ENCODE measurements at regions not wholly inside any gene's neighbourhood (a gene's known extent, or its start where the extent isn't known, plus 50 kb on each side); places are given as distances from the start of the nearest gene placed in this dataset.

DNA sequence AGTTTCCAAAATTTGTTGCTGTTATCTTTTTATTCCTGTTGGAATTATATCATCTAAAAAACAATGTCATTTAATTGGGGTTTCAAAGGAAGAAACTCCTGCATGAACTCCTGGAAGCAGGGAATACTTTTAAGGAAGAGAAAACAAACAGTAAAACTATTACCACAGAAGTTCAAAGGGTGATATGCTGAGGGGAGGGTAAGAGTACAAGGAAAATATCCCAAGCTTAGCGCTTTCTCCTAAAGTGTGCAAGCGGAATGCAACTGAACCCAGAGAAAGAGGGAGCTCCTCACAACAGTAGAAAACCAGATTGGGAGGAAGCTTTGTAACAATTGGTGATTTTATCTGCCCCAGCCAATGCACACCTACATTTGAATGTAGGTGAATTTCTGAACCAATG is 175.1 kb downstream of the NUFIP1 start:
- ATAC-seq (no peak), DNase-seq (no peak)
- intact Hi-C loops (cut with micrococcal nuclease) = no loop called here
- no peaks in the 10 kb centered on the region for H3K27me3 ChIP-seq (ENCODE audit: control insufficient read depth, insufficient read depth, low read length)
- WGBS (ENCODE audit: insufficient coverage) = 96% methylated on average over 2 of the region's 2 CpGs
- no peaks in the 10 kb centered on the region for H3K36me3 ChIP-seq (ENCODE audit: control insufficient read depth, insufficient read depth, low read length)
- no peaks in the 10 kb centered on the region for H3K4me1 ChIP-seq (ENCODE audit: control insufficient read depth, insufficient read depth, low read length)
- H3K27ac ChIP-seq (ENCODE audit: low read length) = no peak overlapping the region
- H3K9me3 ChIP-seq (ENCODE audit: control insufficient read depth, insufficient read depth, low read length) = no peaks in the 10 kb centered on the region
- H3K4me1 Mint-ChIP-seq = no peaks in the 10 kb centered on the region
- H3K27me3 Mint-ChIP-seq (ENCODE audit: low read depth in 2 of 2) = peaks cover 6 to 12% of the 10 kb centered on the region in 2 donors
- H3K4me3 ChIP-seq (ENCODE audit: low read length) = no peak overlapping the region
- H3K4me3 Mint-ChIP-seq = no peak overlapping the region
- TF ChIP-seq, protein P1, sequence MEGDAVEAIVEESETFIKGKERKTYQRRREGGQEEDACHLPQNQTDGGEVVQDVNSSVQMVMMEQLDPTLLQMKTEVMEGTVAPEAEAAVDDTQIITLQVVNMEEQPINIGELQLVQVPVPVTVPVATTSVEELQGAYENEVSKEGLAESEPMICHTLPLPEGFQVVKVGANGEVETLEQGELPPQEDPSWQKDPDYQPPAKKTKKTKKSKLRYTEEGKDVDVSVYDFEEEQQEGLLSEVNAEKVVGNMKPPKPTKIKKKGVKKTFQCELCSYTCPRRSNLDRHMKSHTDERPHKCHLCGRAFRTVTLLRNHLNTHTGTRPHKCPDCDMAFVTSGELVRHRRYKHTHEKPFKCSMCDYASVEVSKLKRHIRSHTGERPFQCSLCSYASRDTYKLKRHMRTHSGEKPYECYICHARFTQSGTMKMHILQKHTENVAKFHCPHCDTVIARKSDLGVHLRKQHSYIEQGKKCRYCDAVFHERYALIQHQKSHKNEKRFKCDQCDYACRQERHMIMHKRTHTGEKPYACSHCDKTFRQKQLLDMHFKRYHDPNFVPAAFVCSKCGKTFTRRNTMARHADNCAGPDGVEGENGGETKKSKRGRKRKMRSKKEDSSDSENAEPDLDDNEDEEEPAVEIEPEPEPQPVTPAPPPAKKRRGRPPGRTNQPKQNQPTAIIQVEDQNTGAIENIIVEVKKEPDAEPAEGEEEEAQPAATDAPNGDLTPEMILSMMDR (IDR thresholded peaks at IDR 0.05) = no peak
- H3K9me3 Mint-ChIP-seq = no peaks in the 10 kb centered on the region
- no peak overlapping the region for H3K27ac Mint-ChIP-seq
- no peaks in the 10 kb centered on the region for H3K36me3 Mint-ChIP-seq

DNA sequence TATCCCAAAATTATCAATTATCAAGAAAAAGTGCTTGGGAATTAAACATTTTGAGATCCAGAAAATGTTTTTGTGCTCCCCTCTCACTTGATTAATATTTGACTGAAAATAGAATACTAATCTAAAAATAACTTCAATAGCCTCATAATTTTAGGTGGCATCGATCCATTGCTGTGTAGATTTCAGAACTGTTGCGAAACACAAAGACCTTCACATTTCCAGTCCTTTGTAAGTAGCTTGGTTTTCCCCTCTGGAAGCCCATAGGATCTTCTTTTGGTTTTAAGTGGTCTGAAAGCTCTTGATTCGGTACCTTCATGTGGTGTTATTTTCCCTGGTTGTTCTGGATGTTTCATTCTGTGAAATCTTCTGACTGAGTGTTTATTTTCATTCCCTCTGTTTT is 176.5 kb downstream of the NUFIP1 start:
- Mint-ChIP-seq H3K9me3 (no peaks in the 10 kb centered on the region), H3K4me1 (no peaks in the 10 kb centered on the region), H3K27ac (no peak overlapping the region), H3K36me3 (no peaks in the 10 kb centered on the region), H3K27me3 (ENCODE audit: low read depth in 2 of 2) (peaks cover 5 to 12% of the 10 kb centered on the region in 2 donors), H3K4me3 (no peak overlapping the region)
- no peak overlapping the region for H3K4me3 ChIP-seq (ENCODE audit: low read length)
- intact Hi-C loops (cut with micrococcal nuclease) = no loop called here
- 96% methylated on average over 3 of the region's 3 CpGs for WGBS (ENCODE audit: insufficient coverage)
- H3K4me1 ChIP-seq (ENCODE audit: control insufficient read depth, insufficient read depth, low read length) = no peaks in the 10 kb centered on the region
- no peaks in the 10 kb centered on the region for H3K36me3 ChIP-seq (ENCODE audit: control insufficient read depth, insufficient read depth, low read length)
- no peaks in the 10 kb centered on the region for H3K9me3 ChIP-seq (ENCODE audit: control insufficient read depth, insufficient read depth, low read length)
- no peaks in the 10 kb centered on the region for H3K27me3 ChIP-seq (ENCODE audit: control insufficient read depth, insufficient read depth, low read length)
- no peak overlapping the region for H3K27ac ChIP-seq (ENCODE audit: low read length)
- TF ChIP-seq, protein P1 (IDR thresholded peaks at IDR 0.05) = no peak
- ATAC-seq = no peak
- DNase-seq = no peak

DNA sequence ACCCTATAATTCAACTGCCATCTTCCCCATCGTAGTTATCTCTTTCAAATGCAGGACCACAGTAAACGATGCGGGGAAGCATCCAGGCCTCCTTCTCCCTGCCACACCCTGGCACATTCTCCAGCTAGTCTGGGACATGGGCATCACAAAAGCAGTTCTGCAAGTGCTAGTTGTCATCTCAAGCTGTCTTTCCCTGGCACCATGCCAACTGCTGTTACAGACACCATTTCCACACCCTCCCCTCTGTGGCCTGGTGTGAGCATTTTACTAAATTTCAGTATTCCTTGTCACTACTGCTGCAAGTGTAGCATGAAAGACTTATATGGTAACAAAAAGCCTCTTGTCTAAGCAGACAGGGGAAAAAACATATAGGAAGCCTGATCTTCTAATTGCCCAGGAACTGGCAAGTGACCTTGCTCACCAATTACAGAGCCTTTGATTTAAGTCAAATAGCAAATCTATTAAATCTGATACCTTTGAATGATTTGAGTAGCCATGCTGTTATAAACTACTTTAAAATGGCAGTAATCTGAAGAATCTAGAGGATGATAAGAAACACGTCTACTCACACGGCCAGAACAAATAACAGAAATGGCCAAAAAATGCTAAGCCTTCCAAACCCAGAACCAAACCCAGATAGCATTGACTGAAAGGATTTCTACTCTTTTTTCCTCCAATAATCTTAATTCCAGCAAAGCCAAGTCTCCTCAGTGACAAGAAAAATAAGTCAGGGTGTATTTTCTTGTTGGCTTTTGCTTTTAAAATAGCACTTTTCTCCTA is 179.0 kb downstream of the NUFIP1 start:
- no peaks in the 10 kb centered on the region for H3K4me1 ChIP-seq (ENCODE audit: control insufficient read depth, insufficient read depth, low read length)
- Mint-ChIP-seq H3K9me3 (no peaks in the 10 kb centered on the region), H3K4me1 (no peaks in the 10 kb centered on the region), H3K27me3 (ENCODE audit: low read depth in 2 of 2) (peaks cover 4 to 12% of the 10 kb centered on the region in 2 donors), H3K36me3 (no peaks in the 10 kb centered on the region), H3K4me3 (no peak overlapping the region), H3K27ac (no peak overlapping the region)
- intact Hi-C loops (cut with micrococcal nuclease) = no loop called here
- TF ChIP-seq, protein P1 (IDR thresholded peaks at IDR 0.05) = no peak
- H3K9me3 ChIP-seq (ENCODE audit: control insufficient read depth, insufficient read depth, low read length) = no peaks in the 10 kb centered on the region
- 94% methylated on average over 5 of the region's 5 CpGs for WGBS (ENCODE audit: insufficient coverage)
- no peaks in the 10 kb centered on the region for H3K36me3 ChIP-seq (ENCODE audit: control insufficient read depth, insufficient read depth, low read length)
- no peak overlapping the region for H3K27ac ChIP-seq (ENCODE audit: low read length)
- no peaks in the 10 kb centered on the region for H3K27me3 ChIP-seq (ENCODE audit: control insufficient read depth, insufficient read depth, low read length)
- H3K4me3 ChIP-seq (ENCODE audit: low read length) = no peak overlapping the region
- ATAC-seq (no peak), DNase-seq (peak in 1 of 2 donors; percentile 22)

DNA sequence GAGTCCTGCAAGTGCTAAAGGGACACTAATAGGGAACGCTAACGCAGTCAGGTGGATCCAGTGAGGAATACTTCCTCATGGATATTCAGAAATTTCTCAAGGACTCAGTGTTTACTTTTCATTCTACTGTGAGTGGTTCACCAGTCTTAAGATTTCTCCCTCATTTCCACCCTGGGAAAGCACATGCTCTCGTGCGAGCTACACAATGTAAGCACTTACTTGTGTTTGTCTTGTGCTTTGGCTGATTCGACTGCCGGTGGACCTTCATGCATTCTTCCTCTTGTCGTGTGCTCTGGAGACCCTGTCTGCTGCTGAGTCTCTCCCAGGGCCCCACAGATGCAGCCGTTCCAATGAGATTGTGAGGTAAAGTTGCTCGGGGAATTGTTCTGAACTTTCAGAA is 180.1 kb downstream of the NUFIP1 start:
- Mint-ChIP-seq H3K4me3 (no peak overlapping the region), H3K36me3 (no peaks in the 10 kb centered on the region), H3K9me3 (no peaks in the 10 kb centered on the region), H3K4me1 (no peaks in the 10 kb centered on the region), H3K27me3 (ENCODE audit: low read depth in 2 of 2) (peaks cover 6 to 12% of the 10 kb centered on the region in 2 donors), H3K27ac (no peak overlapping the region)
- 92% methylated on average over 9 of the region's 9 CpGs for WGBS (ENCODE audit: insufficient coverage)
- no peak for DNase-seq
- ATAC-seq = no peak
- TF ChIP-seq, protein P1 (IDR thresholded peaks at IDR 0.05) = no peak
- no peaks in the 10 kb centered on the region for H3K4me1 ChIP-seq (ENCODE audit: control insufficient read depth, insufficient read depth, low read length)
- no peak overlapping the region for H3K4me3 ChIP-seq (ENCODE audit: low read length)
- intact Hi-C loops (cut with micrococcal nuclease) = no loop called here
- no peak overlapping the region for H3K27ac ChIP-seq (ENCODE audit: low read length)
- no peaks in the 10 kb centered on the region for H3K9me3 ChIP-seq (ENCODE audit: control insufficient read depth, insufficient read depth, low read length)
- no peaks in the 10 kb centered on the region for H3K27me3 ChIP-seq (ENCODE audit: control insufficient read depth, insufficient read depth, low read length)
- H3K36me3 ChIP-seq (ENCODE audit: control insufficient read depth, insufficient read depth, low read length) = no peaks in the 10 kb centered on the region
